ENCODE measurements at regions not wholly inside any gene's neighbourhood (a gene's known extent, or its start where the extent isn't known, plus 50 kb on each side); places are given as distances from the start of the nearest gene placed in this dataset.

DNA sequence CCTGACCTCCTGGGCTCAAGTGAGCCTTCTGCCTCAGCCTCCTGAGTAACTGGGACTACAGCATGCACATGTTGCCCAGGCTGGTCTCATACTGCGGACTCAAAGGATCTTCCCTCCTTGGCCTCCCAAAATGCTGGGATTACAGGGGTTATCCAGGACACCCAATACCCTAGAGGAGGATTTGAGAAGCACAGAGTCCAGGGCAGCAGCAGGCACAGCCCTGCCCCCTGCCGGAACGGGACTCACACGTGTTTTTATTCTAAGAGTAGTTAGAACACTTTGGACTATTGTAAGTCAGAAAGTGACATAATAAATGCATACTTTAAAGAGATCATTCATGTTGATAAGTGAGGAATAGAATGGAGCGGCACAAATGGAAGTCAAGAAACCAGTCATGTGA is 80.2 kb downstream of the C6orf118 start:
- DNase-seq (ENCODE audit: low spot score), result no peak

DNA sequence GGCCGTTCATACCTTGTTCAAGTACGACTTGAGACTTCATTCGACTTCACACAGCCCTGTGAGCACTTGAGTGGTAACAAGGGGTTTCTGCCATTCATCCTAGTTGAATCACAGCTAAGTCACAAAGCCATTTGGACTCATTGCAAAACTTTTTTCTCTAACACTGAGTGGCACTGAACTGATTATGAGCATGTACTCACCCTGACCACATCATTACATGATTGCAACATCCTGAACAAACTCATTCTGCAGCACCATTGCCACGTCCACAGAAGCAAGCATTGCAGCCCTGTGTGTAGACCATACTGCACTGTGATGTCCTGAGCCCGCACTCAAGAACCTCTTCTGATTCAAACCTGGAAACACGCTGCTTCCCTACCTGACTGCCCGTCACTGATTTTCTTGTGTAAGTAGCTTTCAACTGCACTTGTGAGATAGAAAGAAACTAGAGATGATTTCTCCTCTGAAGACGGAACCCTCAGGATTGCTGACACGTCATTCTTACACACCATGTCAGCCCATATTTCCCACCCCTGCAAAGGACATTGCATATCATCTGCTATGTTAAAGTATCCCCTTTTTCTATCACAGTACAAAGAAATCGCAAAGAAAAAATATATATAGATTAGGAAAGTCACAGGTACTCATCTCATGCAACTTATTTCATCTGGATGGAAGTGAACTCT is 81.6 kb downstream of the C6orf118 start:
- no peak for DNase-seq (ENCODE audit: low spot score)

DNA sequence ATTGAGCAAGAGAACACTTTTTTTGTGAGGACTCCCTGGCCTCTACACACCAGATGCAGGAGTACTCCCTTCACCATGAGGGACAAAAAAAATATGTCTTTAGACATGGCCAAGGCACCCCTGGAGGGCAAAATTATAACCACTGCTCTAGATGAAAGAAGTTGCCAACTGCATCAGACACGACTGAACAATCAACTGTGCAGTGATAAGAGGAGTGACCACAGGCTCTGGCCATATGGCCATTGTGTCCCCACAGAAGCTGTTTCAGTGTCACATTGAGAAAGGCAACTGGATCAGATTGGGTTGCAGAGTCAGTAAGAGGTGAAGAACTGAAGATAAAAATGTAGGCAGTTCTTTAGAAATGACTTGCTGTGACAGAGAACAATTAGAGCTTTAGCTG is 85.7 kb downstream of the C6orf118 start:
- no peak for DNase-seq (ENCODE audit: low spot score)

DNA sequence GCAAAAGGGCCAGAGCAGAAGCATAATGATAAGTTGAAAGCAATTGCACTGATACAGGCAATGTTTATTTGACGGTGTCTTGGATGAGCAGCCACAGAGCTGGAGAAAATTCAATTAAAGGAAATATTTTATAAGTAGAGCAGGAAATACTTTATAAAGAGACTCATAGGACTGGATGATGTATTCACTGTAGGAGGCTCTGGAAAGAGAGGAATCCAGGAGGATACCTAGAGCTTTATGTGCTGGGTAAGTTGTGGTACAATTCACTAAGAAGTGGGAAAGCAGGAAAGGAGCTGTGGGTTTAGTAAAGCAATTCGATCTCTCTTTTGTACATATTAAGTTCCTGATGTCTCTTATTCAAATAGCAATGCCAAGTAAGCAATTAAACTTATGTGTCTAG is 86.3 kb downstream of the C6orf118 start:
- DNase-seq (ENCODE audit: low spot score), result no peak

DNA sequence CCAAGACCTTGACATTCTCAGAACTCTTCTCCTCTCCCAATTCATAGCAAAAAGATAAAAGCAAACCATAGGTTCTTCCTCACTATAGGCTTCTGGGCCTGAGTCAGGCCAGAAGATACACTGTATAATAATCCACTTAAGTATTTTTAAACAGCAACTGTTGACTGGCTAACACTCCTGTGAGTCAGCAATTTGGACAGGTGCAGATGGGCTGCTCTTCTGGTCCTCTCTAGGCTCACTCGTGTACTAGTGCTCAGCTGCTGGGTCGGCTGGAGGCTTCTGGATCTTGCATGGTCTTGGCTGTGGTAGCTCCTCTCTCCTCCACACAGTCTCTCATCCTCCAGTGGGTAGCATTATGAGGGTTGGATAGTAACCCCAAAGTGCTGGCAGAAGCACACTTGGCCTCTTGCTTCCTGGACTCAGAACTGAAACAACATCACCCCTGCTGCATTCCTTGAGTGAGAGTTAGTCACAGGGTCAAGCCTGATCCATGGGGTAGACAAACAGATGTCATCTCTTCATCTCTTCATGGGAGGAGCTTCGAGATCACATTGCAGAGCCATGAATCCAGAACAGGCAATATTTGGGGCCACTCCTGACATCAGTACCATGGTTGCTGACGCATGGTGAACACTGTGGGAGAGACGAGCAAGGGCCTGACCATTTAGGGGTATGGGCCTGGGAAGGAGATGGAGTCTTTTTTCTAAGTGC is 86.9 kb downstream of the C6orf118 start:
- DNase-seq (ENCODE audit: low spot score), result no peak

DNA sequence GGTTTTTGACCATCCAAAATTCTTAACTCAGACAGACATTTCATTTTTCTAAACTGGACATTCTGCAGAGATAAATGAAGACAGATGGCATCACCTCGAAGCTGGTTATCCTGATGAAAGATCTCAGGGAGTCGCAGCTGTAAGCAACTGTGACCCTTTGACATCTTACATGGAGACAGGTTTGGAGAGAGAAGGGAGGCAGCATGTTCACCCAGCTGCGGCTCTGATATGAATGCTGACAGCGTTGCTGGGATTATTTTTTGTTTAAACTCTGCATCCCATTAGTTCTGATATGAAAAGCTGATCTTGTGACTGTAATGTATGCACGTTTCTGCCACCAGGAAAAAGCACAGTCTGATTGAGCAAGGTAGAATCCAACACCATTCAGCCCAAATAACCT is 89.4 kb downstream of the C6orf118 start:
- no peak for DNase-seq (ENCODE audit: low spot score)

DNA sequence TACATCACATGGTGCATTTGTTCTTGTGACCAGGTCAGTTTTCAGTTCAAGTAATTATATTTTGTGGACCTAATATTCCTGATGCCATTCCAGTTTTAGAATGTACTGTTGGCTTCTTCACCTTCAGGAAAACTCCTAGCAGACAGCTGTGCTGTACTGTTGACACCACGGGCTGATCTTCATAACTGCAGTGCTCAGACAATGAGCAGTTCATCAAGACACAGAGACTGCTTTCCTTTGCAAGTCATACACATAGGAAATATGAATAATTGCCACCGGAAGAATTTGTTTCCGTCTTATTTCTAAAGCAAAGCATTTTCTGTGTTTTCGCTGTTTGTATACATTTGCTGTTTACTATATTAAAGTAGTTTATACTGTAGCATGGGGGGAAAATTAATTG is 89.8 kb downstream of the C6orf118 start:
- DNase-seq (ENCODE audit: low spot score), result no peak

DNA sequence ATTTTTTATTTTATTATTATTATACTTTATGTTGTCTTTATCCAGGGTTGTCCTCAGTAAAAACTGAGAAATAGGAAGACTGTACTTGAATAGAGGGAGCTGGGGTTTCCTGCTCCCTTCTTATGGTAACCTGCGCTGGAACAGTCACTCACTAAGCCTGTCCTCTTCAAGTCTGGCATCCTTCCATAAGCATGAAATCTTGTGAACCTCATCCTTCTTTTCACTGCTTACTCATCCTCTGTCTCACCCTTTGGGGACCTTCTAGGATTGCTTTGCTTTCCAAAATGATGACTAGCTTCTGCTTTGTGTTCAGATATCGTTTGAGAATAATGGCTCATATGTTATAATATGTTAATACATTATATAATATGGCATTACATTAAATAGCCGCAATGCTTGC is 90.6 kb downstream of the C6orf118 start:
- no peak for DNase-seq (ENCODE audit: low spot score)

DNA sequence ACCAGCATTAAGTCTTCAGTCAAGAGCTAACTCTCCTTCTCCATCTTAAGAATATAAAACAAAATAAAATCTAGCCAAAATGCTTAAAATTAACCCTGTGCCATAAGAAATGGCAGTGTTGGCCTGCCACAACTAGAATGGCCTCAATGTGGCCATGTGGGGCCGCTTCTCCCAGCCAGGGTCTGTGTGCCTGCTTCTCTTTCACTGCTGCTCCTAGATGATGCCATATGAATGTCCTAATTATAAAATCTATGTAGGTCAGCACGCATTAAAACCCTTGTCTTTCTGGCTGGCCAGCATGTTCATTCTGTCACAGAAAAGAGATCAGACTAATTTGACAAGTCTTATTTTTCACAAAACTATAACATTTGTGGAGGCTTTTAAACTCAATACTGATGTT is 102.6 kb downstream of the C6orf118 start:
- no peak for DNase-seq (ENCODE audit: low spot score)

DNA sequence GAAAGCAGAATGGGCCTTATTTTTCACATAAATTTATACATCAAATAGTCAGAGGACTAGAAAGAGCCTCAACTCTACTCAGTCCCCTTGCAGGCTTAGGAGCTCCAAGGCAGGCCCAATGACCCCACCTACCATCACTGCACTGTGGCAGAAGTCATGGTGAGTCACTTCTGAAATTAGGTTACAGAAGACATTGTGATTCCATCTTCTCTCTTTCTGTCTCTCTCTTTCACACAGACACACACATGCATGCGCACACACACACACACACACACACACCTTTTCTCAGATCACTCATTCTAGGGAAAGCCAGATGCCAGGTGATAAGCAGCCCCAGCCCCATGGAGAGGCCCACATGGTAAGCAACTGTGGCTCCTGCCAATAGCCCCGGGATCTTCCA is 103.8 kb downstream of the C6orf118 start:
- no peak for DNase-seq (ENCODE audit: low spot score)

DNA sequence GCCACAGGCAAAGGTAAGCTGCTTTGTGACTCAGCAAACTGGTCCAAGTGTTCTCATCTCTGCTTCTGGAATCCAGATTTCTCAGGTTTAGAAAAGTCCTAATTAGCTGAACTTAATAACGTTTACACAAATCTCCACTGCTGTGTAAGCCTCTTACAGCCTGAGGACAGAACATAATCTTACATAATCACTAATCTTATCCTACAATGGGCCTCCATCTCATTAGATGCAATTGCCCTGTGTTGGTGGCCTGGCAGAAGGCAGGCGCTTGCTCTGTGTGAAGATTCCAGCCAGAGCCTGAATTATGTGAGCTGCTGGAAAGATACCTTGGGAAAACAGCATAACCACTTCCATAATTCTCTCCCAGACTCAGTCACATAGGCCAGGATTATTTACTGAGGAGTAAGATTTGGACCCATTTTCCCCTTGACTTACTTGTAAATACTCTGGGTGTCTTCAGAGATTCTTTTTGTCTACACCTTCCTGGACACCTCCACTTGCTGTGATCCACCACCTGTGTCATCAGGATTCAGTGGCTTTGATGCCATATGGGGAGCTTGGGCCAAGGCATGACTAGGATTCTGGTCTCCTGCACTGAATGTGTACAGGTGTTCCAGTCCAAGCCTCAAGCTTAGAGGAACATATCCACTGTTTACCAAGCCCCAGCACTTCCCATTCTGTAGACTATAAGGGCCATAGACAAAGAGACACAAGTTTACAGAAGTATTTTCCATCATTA is 104.4 kb downstream of the C6orf118 start:
- no peak for DNase-seq (ENCODE audit: low spot score)

DNA sequence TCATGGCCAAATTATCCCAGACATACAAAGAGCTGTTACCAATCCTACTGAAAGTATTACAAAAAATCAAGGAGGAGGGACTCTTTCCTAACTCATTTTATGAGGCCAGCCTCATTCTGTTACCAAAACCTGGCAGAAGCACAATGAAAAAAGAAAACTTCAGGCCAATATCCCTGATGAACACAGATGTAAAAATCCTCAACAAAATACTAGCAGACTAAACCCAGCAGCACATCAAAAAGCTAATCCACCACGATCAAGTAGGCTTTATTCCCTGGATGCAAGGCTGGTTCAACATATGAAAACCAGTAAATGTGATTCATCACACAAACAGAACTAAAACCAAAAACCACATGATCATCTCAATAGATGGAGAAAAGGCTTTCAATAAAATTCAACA is 109.2 kb downstream of the C6orf118 start:
- peak; percentile 93 for DNase-seq (ENCODE audit: low spot score)

DNA sequence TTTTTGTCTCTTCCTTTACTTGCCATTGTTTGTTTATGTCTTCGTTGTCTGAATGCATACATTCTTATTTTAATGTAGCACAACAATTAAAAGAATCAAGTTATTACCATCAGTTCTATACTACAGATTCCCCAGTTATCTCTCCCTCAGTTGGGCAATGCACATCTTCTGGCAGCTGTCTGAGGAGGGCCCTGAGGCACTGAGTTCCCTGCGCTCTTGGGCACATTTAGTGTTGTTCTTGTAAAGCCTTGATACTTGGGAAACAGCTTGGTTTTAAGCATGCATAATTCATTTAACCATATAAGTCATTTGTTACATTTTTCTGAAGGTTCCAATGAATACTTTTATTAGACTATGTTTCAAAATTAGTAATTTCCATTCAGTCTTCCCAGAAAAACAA is 117.9 kb downstream of the C6orf118 start:
- no peak for DNase-seq (ENCODE audit: low spot score)

DNA sequence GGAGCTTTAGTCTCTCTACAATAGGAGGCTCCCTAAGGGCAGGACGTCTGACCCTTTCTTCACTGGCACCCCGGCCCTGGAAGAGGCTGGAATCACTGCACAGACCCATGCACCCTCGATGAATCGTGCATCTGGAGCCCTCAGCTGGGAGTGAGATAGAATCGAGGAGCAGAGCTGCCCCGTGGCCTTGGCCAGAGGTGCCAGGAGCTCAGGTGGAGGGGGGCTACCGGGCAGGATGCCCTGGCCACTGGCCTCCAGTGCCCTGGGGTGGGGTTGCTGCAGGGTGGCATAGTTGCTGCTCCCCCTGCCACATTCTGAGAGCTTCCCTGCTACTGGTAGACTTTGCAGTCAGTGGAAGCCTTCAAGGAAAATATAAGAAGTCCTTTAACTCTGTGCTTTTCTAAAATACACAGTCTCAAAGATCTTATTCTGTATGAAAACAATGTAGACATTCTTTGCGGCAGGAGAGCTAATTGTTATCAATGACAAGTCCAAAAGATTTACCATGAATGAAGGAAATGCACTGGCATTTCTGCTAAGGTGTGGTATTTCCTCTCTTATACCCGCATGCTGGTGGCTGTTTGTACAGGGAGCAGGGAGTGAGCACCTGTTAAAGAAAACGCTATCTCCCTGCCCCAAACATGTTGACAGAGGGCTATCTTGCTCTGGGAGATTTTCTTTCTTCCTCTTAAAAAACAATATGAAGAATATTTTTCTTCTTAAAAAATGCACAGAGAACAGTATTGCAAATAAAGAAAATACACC is 122.8 kb downstream of the C6orf118 start:
- no peak for DNase-seq (ENCODE audit: low spot score)

DNA sequence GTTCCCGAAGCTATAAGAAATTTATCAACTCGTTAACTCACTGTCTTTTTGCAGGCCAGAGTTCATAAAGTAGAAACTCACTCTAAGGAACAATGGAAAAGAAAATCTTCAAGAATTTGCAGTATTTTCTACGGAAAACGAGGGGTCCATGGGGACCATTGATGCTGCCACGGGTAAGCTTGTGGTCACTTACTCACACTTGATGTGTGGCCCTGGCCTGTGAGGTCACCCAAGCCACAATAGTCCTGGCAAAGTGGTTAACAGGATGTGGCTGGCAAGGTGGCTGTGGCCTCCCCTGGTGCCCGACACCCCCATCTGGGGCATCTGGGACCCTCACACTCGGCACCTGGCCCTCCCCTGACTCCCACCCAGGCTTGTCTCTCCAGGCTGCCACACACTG is 123.4 kb downstream of the C6orf118 start:
- DNase-seq (ENCODE audit: low spot score), result no peak

DNA sequence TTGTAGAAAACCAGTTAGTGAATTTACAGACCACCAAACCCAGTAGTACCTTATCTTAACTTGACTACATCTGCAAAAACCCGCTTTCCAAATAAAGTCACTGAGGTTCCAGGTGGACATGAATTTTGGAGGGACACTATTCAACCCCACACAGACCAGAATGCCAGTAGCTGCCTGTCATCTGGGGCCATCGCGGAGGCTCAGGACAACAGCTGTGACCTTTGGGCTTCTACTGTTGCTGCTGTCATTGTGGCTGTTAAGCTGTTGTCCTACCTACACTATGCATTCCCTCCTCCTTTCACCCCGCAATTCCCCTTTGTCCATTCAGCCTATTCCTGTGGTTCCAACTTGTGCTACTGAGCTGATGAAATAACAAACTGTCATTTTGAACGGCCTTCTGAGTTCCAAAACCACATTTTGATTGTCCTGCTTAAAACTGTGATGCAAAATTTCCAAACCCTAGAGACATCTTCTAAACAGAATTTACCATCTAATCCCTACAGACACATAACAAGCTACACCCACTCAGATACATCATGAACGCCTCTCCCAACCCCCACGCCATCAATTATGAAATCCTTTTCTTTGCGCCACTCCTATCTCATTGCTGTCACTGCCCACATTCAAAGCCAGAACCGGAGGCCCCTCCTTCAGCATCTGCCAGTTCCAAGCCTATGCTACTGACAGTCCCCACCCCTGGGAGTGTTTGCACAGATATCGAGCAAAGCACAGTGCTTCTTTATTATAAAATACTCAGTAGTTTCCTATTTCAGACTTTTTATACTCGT is 125.0 kb downstream of the C6orf118 start:
- peak; percentile 83 for DNase-seq (ENCODE audit: low spot score)

DNA sequence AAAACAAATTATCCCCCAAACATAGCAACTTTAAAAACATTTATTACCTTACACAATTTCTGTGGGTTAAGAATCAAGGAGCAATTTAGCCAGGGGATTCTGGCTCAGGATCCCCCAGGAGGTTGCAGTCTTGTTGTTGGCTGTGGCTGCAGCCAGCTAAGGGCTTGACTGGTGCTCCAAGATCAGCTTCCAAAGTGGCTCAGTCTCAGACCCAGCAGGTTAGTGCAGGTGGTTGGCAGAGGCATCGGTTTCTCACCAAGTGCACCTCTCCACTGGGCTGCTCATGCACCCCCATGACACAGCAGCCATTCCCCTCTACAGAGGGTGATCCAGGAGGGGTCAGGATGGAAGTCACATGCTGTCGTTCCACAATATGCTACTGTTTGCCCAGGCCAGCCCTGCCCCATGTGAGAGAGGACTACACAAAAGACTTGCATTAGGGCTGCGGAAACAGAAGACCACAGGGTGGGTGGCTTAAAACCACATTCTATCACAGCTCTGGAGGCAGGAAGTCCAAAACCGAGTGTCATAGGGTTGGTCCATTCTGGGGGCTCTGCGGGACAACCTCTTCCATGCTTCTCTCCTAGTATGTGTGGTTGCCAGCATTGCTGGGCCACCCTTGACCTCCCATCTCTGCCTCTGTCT is 125.8 kb downstream of the C6orf118 start:
- no peak for DNase-seq (ENCODE audit: low spot score)

DNA sequence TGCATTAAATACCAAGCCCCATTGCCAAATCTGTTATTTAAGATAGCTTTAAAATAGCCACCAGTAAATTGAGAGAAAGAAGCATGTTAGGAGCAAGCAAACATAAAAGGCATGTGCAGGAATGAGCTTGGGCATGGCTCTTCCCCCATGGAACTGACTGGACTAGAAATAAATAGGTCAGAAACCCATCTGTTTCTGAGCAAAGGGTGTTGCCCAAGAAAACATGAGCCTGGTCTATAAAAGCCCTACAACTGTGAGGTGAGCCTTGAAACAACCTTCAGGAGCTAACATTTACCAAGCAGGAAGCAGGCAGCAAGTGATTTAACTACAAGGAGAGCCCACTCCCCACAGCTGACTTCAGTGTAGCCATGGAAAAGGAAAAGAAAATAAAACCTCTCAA is 126.3 kb downstream of the C6orf118 start:
- peak; percentile 41 for DNase-seq (ENCODE audit: low spot score)

DNA sequence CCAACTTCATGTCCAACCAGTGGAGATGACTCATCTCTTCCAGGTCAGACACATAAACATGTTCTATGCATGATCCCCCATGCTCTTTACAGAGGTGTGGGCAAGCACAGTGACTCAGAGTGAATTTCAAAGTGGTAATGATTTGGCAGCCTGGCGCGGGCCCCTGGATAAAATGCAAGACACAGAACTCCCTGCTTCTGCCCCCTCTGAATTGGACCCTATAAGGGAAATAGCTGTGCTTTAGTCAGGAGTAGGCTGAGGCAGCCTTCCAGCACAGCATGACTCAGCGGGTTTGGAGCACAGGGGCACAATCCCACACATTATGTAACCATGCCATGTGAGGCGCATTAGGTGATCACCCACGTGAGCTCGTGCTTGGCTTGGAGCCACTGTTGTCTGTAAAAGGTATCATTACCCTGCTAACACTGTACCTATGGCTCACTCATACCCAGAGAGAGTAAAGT is 127.4 kb downstream of the C6orf118 start:
- DNase-seq (ENCODE audit: low spot score), result no peak

DNA sequence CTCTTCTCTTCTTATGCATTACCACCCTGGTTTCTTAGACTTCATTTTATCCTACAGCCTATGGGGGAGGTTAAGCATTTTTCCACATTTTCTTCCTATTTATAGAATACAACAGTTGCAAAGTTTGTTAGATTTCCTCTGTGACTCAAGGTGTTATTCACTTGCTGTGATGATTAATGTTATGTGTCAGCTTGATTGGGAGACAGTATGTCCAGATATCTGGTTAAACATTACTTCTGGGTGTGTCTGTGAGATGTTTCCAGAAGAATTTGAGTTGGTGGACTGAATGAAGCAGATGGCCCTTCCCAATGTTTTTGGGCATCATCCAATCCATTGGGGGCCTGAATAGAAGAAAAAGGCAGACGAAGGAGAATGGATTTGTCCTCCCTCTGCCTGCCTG is 131.3 kb downstream of the C6orf118 start:
- DNase-seq (ENCODE audit: low spot score), result no peak

DNA sequence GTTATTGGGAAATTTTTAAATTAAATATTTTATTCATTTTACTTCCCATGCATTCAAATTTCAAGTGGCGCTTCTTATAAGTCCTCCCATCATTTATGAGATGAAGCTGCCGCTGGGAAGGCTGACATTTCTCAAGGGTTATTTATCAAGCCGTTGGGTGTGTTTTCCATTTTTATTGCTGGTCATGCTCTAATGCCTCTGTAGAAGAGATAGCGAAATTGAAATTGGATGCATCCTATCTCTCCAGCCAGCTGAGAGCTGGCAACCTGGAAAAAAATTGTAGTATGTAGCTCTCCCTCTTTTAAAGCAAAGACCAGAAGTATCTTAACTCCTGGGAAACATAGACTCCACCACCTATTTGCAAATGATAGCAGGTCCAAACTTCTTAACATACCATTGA is 135.9 kb downstream of the C6orf118 start:
- no peak for DNase-seq (ENCODE audit: low spot score)

Measured in umbilical cord (tissue), 1 donor.